Liver (tissue), 8 donors: ENCODE measurements at regions not wholly inside any gene's neighbourhood (a gene's known extent, or its start where the extent isn't known, plus 50 kb on each side); places are given as distances from the start of the nearest gene placed in this dataset.
"Not testable (repeated sequence)": the region's sequence is repeated elsewhere in the genome, so short reads cannot be mapped to it uniquely, and the experiment has no call there.

Experiments
- DNase-seq: peaks from one replicate; pipeline ENCODE4 v3.0.0-alpha.2; 2017; ENCODE audit warnings: low spot score
- H3K27ac ChIP-seq, 2 donors: one replicate each; pipeline ENCODE4 v1.7.0; 2013; ENCODE audit warnings: inconsistent platforms in 2 of 2, low read length in 2 of 2, control low read depth in 1 of 2, low read depth in 1 of 2, mild to moderate bottlenecking in 1 of 2
- H3K27me3 ChIP-seq, 4 donors: one replicate each; pipeline versions ENCODE4 v1.6.1 to v1.7.0; 2013; ENCODE audit warnings: low read length in 3 of 4, inconsistent platforms in 1 of 4, mild to moderate bottlenecking in 1 of 4, moderate library complexity in 1 of 4; ENCODE audit not compliant: control insufficient read depth in 4 of 4, insufficient read depth in 4 of 4
- H3K36me3 ChIP-seq, 4 donors: one replicate each; pipeline versions ENCODE4 v1.6.1 to v1.7.0; 2013; ENCODE audit warnings: low read length in 3 of 4, mild to moderate bottlenecking in 3 of 4, low read depth in 1 of 4, moderate library complexity in 1 of 4; ENCODE audit not compliant: control insufficient read depth in 4 of 4, insufficient read depth in 3 of 4
- H3K4me1 ChIP-seq, 4 donors: one replicate each; pipeline versions ENCODE4 v1.6.1 to v1.7.0; 2013; ENCODE audit warnings: low read length in 3 of 4, mild to moderate bottlenecking in 3 of 4, moderate library complexity in 1 of 4; ENCODE audit not compliant: control insufficient read depth in 4 of 4, insufficient read depth in 4 of 4
- H3K4me3 ChIP-seq, 3 donors: one replicate each; pipeline versions ENCODE4 v1.6.1 to v1.7.0; 2013; ENCODE audit warnings: low read length in 3 of 3, control low read depth in 1 of 3, low read depth in 1 of 3, mild to moderate bottlenecking in 1 of 3
- H3K9ac ChIP-seq, 2 donors: one replicate each; pipeline ENCODE4 v1.7.0; 2013; ENCODE audit warnings: low read length in 2 of 2, mild to moderate bottlenecking in 2 of 2, moderate library complexity in 2 of 2, control low read depth in 1 of 2, low read depth in 1 of 2
- H3K9me3 ChIP-seq, 4 donors: one replicate each; pipeline versions ENCODE4 v1.6.1 to v1.7.0; 2013; ENCODE audit warnings: low read length in 3 of 4; ENCODE audit not compliant: control insufficient read depth in 4 of 4
- EGR1 ChIP-seq, 2 donors: IDR thresholded peaks; 2 replicates each; pipeline ENCODE4 v1.6.1; 2016 to 2018; ENCODE audit warnings: antibody characterized with exemption in 2 of 2, low read depth in 2 of 2
- FOXA1 ChIP-seq: IDR thresholded peaks from 2 replicates; pipeline ENCODE4 v1.6.1; 2016; ENCODE audit warnings: antibody characterized with exemption
- FOXA2 ChIP-seq: IDR thresholded peaks from 2 replicates; pipeline ENCODE4 v1.6.1; 2016; ENCODE audit warnings: antibody characterized with exemption
- GABPA ChIP-seq, 2 donors: IDR thresholded peaks in 1 of 2; conservative IDR thresholded peaks in 1 of 2; 2 replicates each; pipeline ENCODE4 v1.6.1; 2016; ENCODE audit warnings: antibody characterized with exemption in 2 of 2, mild to moderate bottlenecking in 1 of 2, moderate library complexity in 1 of 2
- HNF4A ChIP-seq, 2 donors: conservative IDR thresholded peaks; 2 replicates each; pipeline ENCODE4 v1.6.1; 2016; ENCODE audit warnings: antibody characterized with exemption in 2 of 2, mild to moderate bottlenecking in 2 of 2
- HNF4G ChIP-seq: IDR thresholded peaks from 2 replicates; pipeline ENCODE4 v1.6.1; 2016; ENCODE audit warnings: antibody characterized with exemption
- JUND ChIP-seq, 2 donors: IDR thresholded peaks; 2 replicates each; pipeline ENCODE4 v1.6.1; 2016; ENCODE audit warnings: antibody characterized with exemption in 2 of 2
- RAD21 ChIP-seq, 2 donors: IDR thresholded peaks; 2 replicates each; pipeline ENCODE4 v1.6.1; 2016; ENCODE audit warnings: antibody characterized with exemption in 2 of 2, mild to moderate bottlenecking in 2 of 2
- RXRA ChIP-seq, 2 donors: IDR thresholded peaks; 2 replicates each; pipeline ENCODE4 v1.6.1; 2017 to 2018; ENCODE audit warnings: antibody characterized with exemption in 2 of 2, mild to moderate bottlenecking in 1 of 2
- SP1 ChIP-seq: IDR thresholded peaks from 2 replicates; pipeline ENCODE4 v1.6.1; 2018; ENCODE audit warnings: antibody characterized with exemption, mild to moderate bottlenecking
- TAF1 ChIP-seq: conservative IDR thresholded peaks from 2 replicates; pipeline ENCODE4 v1.6.1; 2016; ENCODE audit warnings: antibody characterized with exemption, mild to moderate bottlenecking
- YY1 ChIP-seq: IDR thresholded peaks from 2 replicates; pipeline ENCODE4 v1.6.1; 2016; ENCODE audit warnings: antibody characterized with exemption, mild to moderate bottlenecking
- WGBS: extraction: QIAGEN DNeasy Blood & Tissue Kit; methylation state at CpG from one replicate; pipeline ENCODE4 v1.1.7; 2013; 5-methylcytosine and 5-hydroxymethylcytosine counted together
- TF ChIP-seq, protein P1 (sequence below): fragments of 150-350 bp; IDR thresholded peaks from 2 replicates; pipeline ENCODE4 v1.5.1; 2017; ENCODE audit warnings: improper control_type of control experiment, low read depth, low read length; ENCODE audit not compliant: missing input control
- TF ChIP-seq, protein P2 (sequence below): IDR thresholded peaks from 2 replicates; pipeline ENCODE4 v1.6.1; 2016; ENCODE audit warnings: antibody characterized with exemption, mild to moderate bottlenecking
- TF ChIP-seq, protein P3 (sequence below): IDR thresholded peaks from 2 replicates; pipeline ENCODE4 v1.6.1; 2016; ENCODE audit warnings: antibody characterized with exemption
- TF ChIP-seq, protein P4 (sequence below): IDR thresholded peaks from 2 replicates; pipeline ENCODE4 v1.6.1; 2016; ENCODE audit warnings: antibody characterized with exemption
- TF ChIP-seq, protein P5 (sequence below): IDR thresholded peaks from 2 replicates; pipeline ENCODE4 v1.6.1; 2016; ENCODE audit warnings: antibody characterized with exemption
- donor health status: healthy.
- donor health status: healthy.
- donor health status: healthy.
- donor health status: healthy.
- donor health status: healthy.

DNA sequence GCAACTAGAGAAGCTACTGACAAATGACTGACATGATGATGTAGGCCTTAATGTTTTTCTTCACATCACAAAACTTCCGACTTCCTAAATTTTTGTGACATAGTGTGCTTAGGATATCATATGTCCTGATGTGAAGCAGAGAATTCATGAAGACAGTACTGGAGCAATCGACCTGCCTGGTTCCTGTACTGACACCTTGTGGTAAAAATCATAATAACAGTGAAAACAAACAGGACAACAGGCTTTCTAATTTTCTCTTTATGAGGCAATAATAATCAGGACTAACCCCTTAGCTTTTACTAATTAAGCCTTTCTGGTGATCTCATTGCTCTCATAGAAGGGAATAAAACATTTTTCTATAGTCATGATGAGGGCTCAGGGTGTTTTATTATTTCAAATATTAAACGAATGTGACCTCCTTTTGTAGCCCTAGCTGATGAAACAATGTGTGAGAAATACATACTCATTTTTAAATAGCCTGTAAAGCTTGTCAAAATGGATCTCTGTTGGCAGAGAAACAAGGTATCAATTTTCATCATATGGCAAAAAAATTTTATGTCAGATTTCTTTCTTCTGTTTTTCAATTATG, 158.4 kb downstream of the TENT5D start:
- H3K9me3 ChIP-seq: no peaks in the 10 kb centered on the region
- H3K4me1 ChIP-seq: no peaks in the 10 kb centered on the region
- TF ChIP-seq, protein P1, sequence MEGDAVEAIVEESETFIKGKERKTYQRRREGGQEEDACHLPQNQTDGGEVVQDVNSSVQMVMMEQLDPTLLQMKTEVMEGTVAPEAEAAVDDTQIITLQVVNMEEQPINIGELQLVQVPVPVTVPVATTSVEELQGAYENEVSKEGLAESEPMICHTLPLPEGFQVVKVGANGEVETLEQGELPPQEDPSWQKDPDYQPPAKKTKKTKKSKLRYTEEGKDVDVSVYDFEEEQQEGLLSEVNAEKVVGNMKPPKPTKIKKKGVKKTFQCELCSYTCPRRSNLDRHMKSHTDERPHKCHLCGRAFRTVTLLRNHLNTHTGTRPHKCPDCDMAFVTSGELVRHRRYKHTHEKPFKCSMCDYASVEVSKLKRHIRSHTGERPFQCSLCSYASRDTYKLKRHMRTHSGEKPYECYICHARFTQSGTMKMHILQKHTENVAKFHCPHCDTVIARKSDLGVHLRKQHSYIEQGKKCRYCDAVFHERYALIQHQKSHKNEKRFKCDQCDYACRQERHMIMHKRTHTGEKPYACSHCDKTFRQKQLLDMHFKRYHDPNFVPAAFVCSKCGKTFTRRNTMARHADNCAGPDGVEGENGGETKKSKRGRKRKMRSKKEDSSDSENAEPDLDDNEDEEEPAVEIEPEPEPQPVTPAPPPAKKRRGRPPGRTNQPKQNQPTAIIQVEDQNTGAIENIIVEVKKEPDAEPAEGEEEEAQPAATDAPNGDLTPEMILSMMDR: peak; percentile 41
- TF ChIP-seq RAD21 (IDR thresholded peaks at IDR 0.05) (peak; percentile 58 to 76), FOXA2 (no peak)
- TF ChIP-seq, protein P2, sequence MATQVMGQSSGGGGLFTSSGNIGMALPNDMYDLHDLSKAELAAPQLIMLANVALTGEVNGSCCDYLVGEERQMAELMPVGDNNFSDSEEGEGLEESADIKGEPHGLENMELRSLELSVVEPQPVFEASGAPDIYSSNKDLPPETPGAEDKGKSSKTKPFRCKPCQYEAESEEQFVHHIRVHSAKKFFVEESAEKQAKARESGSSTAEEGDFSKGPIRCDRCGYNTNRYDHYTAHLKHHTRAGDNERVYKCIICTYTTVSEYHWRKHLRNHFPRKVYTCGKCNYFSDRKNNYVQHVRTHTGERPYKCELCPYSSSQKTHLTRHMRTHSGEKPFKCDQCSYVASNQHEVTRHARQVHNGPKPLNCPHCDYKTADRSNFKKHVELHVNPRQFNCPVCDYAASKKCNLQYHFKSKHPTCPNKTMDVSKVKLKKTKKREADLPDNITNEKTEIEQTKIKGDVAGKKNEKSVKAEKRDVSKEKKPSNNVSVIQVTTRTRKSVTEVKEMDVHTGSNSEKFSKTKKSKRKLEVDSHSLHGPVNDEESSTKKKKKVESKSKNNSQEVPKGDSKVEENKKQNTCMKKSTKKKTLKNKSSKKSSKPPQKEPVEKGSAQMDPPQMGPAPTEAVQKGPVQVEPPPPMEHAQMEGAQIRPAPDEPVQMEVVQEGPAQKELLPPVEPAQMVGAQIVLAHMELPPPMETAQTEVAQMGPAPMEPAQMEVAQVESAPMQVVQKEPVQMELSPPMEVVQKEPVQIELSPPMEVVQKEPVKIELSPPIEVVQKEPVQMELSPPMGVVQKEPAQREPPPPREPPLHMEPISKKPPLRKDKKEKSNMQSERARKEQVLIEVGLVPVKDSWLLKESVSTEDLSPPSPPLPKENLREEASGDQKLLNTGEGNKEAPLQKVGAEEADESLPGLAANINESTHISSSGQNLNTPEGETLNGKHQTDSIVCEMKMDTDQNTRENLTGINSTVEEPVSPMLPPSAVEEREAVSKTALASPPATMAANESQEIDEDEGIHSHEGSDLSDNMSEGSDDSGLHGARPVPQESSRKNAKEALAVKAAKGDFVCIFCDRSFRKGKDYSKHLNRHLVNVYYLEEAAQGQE: no peak
- no peaks in the 10 kb centered on the region for H3K36me3 ChIP-seq
- no peak overlapping the region for H3K4me3 ChIP-seq
- WGBS: 20% methylated on average over 3 of the region's 3 CpGs
- no peak for DNase-seq
- no peak overlapping the region for H3K9ac ChIP-seq
- no peak overlapping the region for H3K27ac ChIP-seq
- no peaks in the 10 kb centered on the region for H3K27me3 ChIP-seq

DNA sequence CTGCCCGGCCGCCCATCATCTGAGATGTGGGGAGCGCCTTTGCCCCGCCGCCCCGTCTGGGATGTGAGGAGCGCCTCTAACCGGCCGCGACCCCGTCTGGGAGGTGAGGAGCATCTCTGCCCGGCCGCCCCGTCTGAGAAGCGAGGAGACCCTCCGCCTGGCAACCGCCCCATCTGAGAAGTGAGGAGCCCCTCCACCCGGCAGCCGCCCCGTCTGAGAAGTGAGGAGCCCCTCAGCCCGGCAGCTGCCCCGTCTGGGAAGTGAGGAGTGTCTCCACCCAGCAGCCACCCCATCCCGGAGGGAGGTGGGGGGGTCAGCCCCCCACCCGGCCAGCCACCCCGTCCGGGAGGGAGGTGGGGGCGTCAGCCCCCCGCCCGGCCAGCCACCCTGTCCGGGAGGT, 170.7 kb downstream of the TENT5D start:
- H3K27me3 ChIP-seq, DNase-seq, H3K9me3 ChIP-seq, H3K4me1 ChIP-seq, H3K9ac ChIP-seq, H3K4me3 ChIP-seq, H3K36me3 ChIP-seq, H3K27ac ChIP-seq: not testable (repeated sequence)
- 92% methylated on average over 30 of the region's 30 CpGs for WGBS

DNA sequence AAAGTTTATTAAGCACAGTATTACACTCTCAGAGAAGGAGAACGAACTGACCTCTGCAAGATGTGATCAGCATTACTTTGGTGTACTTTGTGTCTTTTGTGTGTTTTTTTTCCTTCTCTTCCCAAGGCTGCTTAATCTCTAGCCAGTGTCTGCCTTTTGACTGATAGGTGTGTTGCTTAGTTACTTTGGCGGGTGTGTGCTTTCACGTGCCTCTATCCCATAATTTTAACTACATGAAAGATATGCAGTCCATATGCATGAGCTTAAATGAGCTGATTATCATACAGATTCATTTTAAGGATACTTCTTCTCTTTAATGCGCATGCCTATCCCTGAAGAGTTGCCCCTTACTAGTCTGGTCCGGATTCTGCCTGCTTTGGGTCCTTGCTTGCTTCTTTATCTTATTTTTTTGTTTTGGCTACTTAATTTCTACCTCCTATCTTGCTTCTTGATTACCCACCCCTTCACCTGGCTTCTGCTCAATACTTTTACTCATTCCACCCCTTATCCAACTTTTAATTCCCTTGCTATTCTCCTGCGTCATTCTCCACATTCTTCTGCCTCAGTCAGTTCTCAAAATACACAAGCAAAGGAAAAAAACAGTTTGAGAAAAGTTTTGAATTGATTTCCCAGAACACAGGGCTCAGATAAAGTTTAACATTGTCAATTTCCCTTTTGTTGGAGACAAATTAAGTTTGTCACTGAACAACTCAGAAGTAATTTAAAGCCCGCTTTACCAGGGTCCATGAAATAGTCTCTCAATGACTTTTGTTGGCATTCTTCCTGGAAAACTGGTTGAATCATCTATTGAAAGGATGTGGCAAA, 182.0 kb downstream of the TENT5D start:
- no peak overlapping the region for H3K4me3 ChIP-seq
- no peaks in the 10 kb centered on the region for H3K36me3 ChIP-seq
- WGBS: 61% methylated on average over 7 of the region's 7 CpGs
- no peaks in the 10 kb centered on the region for H3K27me3 ChIP-seq
- peaks cover 0 to 2% (median 0%) of the 10 kb centered on the region in 4 donors for H3K9me3 ChIP-seq
- H3K9ac ChIP-seq: no peak overlapping the region
- no peak overlapping the region for H3K27ac ChIP-seq
- no peaks in the 10 kb centered on the region for H3K4me1 ChIP-seq
- no peak for DNase-seq
- no peak for TF ChIP-seq RXRA (IDR thresholded peaks at IDR 0.05)
- TF ChIP-seq, protein P3, sequence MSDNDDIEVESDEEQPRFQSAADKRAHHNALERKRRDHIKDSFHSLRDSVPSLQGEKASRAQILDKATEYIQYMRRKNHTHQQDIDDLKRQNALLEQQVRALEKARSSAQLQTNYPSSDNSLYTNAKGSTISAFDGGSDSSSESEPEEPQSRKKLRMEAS: no peak
- TF ChIP-seq GABPA (IDR thresholded peaks at IDR 0.05 in 1 of 2, conservative IDR thresholded peaks at IDR 0.05 in 1 of 2): no peak
- TF ChIP-seq, protein P4, sequence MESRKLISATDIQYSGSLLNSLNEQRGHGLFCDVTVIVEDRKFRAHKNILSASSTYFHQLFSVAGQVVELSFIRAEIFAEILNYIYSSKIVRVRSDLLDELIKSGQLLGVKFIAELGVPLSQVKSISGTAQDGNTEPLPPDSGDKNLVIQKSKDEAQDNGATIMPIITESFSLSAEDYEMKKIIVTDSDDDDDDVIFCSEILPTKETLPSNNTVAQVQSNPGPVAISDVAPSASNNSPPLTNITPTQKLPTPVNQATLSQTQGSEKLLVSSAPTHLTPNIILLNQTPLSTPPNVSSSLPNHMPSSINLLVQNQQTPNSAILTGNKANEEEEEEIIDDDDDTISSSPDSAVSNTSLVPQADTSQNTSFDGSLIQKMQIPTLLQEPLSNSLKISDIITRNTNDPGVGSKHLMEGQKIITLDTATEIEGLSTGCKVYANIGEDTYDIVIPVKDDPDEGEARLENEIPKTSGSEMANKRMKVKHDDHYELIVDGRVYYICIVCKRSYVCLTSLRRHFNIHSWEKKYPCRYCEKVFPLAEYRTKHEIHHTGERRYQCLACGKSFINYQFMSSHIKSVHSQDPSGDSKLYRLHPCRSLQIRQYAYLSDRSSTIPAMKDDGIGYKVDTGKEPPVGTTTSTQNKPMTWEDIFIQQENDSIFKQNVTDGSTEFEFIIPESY: no peak
- TF ChIP-seq, protein P5, sequence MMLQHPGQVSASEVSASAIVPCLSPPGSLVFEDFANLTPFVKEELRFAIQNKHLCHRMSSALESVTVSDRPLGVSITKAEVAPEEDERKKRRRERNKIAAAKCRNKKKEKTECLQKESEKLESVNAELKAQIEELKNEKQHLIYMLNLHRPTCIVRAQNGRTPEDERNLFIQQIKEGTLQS: no peak
- TF ChIP-seq HNF4A (conservative IDR thresholded peaks at IDR 0.05): no peak
- TF ChIP-seq FOXA2: no peak
- no peak for TF ChIP-seq TAF1
- no peak for TF ChIP-seq SP1
- TF ChIP-seq YY1: no peak
- TF ChIP-seq, protein P1: no peak
- no peak for TF ChIP-seq JUND (IDR thresholded peaks at IDR 0.05)
- no peak for TF ChIP-seq HNF4G
- TF ChIP-seq FOXA1: no peak
- no peak for TF ChIP-seq EGR1 (IDR thresholded peaks at IDR 0.05; ENCODE audit: low read depth in 2 of 2)
